Neutrophil (primary cell): ENCODE measurements at regions not wholly inside any gene's neighbourhood (a gene's known extent, or its start where the extent isn't known, plus 50 kb on each side); places are given as distances from the start of the nearest gene placed in this dataset.

Experiments used
- H3K27ac ChIP-seq: fragments of 200-600 bp; sonication (generic); 2 replicates; pipeline ENCODE4 v1.5.1; 2016; ENCODE audit warnings: mild to moderate bottlenecking, moderate library complexity
- H3K27me3 ChIP-seq: fragments of 200-600 bp; sonication (generic); 2 replicates; pipeline ENCODE4 v1.6.0; 2016; ENCODE audit warnings: mild to moderate bottlenecking
- H3K36me3 ChIP-seq: fragments of 200-600 bp; sonication (generic); 2 replicates; pipeline ENCODE4 v1.5.1; 2017
- H3K4me1 ChIP-seq, 2 experiments: fragments of 200-600 bp in 1 of 2; sonication (generic) in 1 of 2; 1 replicate in 1 of 2; 2 replicates in 1 of 2; pipeline versions ENCODE4 v1.5.1 to v1.6.1; 2013 to 2016; ENCODE audit warnings: low read depth in 1 of 2, low read length in 1 of 2, mild to moderate bottlenecking in 1 of 2, moderate library complexity in 1 of 2; ENCODE audit not compliant: control insufficient read depth in 1 of 2, insufficient read depth in 1 of 2
- H3K4me3 ChIP-seq, 2 experiments: fragments of 200-600 bp in 1 of 2; sonication (generic) in 1 of 2; 1 replicate in 1 of 2; 2 replicates in 1 of 2; pipeline ENCODE4 v1.5.1; 2013 to 2016; ENCODE audit warnings: low read depth in 1 of 2, low read length in 1 of 2, mild to moderate bottlenecking in 1 of 2, moderate library complexity in 1 of 2
- H3K9me3 ChIP-seq: fragments of 200-600 bp; sonication (generic); 2 replicates; pipeline ENCODE4 v1.5.1; 2016
- TF ChIP-seq, protein P1 (sequence below): fragments of 200-600 bp; sonication (generic); IDR thresholded peaks from 2 replicates; pipeline ENCODE4 v1.5.1; 2016; ENCODE audit warnings: antibody characterized with exemption

GRCh38 chr13:106796280-106797047, 228.5 kb upstream of the ARGLU1 start:
- Histone ChIP-seq H3K27ac (no peak overlapping the region), H3K4me3 (no peak overlapping the region), H3K36me3 (no peaks in the 10 kb centered on the region), H3K27me3 (peaks cover 8% of the 10 kb centered on the region), H3K9me3 (no peaks in the 10 kb centered on the region), H3K4me1 (no peaks in the 10 kb centered on the region)
- TF ChIP-seq, protein P1, sequence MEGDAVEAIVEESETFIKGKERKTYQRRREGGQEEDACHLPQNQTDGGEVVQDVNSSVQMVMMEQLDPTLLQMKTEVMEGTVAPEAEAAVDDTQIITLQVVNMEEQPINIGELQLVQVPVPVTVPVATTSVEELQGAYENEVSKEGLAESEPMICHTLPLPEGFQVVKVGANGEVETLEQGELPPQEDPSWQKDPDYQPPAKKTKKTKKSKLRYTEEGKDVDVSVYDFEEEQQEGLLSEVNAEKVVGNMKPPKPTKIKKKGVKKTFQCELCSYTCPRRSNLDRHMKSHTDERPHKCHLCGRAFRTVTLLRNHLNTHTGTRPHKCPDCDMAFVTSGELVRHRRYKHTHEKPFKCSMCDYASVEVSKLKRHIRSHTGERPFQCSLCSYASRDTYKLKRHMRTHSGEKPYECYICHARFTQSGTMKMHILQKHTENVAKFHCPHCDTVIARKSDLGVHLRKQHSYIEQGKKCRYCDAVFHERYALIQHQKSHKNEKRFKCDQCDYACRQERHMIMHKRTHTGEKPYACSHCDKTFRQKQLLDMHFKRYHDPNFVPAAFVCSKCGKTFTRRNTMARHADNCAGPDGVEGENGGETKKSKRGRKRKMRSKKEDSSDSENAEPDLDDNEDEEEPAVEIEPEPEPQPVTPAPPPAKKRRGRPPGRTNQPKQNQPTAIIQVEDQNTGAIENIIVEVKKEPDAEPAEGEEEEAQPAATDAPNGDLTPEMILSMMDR, result no peak

- Histone ChIP-seq H3K27me3 (peaks cover 8% of the 10 kb centered on the region), H3K9me3 (no peaks in the 10 kb centered on the region), H3K4me3 (no peak overlapping the region), H3K27ac (no peak overlapping the region), H3K4me1 (no peaks in the 10 kb centered on the region), H3K36me3 (no peaks in the 10 kb centered on the region)
- TF ChIP-seq, protein P1, result no peak
Observed at GRCh38 chr13:106795847-106796246, 227.9 kb upstream of the ARGLU1 start.

DNA sequence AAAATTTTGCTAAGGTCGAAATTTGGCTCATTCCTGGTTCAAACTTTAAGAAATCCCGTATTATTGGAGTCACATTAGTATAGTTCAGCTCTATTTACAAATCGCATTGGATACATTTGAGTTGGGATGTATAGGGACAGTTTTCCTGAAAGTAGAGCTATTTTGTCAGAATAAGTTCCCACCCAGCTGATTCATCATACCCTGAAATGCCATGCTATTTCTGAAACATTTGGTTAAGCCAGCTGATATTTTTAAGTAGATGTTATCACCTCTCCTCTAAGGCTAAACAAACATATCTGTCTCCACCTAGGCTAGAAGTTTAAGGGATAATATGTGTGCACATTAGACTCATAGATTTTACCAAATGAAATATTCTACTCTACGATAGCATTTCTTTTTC, 226.2 kb upstream of the ARGLU1 start:
- Histone ChIP-seq H3K9me3 (no peaks in the 10 kb centered on the region), H3K27ac (no peak overlapping the region), H3K36me3 (no peaks in the 10 kb centered on the region), H3K4me1 (no peaks in the 10 kb centered on the region), H3K4me3 (no peak overlapping the region), H3K27me3 (peaks cover 8% of the 10 kb centered on the region)
- TF ChIP-seq, protein P1, result no peak

GRCh38 chr13:106789911-106790310, 222.0 kb upstream of the ARGLU1 start:
- Histone ChIP-seq H3K36me3 (no peaks in the 10 kb centered on the region), H3K27ac (no peak overlapping the region), H3K4me1 (no peaks in the 10 kb centered on the region), H3K27me3 (no peaks in the 10 kb centered on the region), H3K4me3 (no peak overlapping the region), H3K9me3 (no peaks in the 10 kb centered on the region)
- TF ChIP-seq, protein P1, result no peak

- TF ChIP-seq, protein P1, result no peak
- H3K4me1 ChIP-seq, result no peaks in the 10 kb centered on the region
- no peaks in the 10 kb centered on the region for H3K27me3 ChIP-seq
- no peaks in the 10 kb centered on the region for H3K9me3 ChIP-seq
- H3K4me3 ChIP-seq, result no peak overlapping the region
- no peak overlapping the region for H3K27ac ChIP-seq
- no peaks in the 10 kb centered on the region for H3K36me3 ChIP-seq
Observed at GRCh38 chr13:106786006-106786563, 218.1 kb upstream of the ARGLU1 start.
